ENCODE measurements at regions not wholly inside any gene's neighbourhood (a gene's known extent, or its start where the extent isn't known, plus 50 kb on each side); places are given as distances from the start of the nearest gene placed in this dataset.

DNA sequence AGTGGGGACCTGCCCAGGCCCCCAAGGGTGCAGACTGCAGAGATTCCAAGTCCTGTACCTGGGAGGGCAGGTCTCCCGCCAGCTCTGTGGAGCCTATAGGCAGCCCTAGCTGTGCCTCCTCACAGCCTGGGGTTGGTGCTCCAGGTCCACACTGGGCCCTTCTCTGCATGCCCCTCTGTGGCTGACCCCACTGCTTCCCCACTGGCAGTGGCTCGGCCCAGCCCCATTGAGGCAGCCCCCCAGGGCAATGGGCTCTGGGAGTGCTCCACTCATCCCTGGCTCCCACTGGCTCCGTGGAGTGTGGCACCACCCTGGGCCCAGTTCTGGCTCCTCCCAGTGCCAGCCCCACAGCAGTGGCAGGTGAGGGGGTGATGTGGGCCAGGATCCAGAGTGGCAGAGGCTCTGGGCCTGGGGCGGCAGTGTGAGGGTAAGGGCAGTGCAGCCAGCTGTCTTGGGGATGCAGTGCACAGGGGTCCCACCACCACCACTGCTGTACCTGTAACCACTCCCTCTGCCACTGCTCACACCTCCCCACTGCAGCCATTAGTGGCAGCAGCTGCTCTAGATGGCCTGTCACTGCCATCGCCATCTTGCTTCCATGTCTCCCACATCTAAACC, 312.2 kb downstream of the GPM6A start:
- no peak for TF ChIP-seq POLR2A (IDR thresholded peaks at IDR 0.05)
- TF ChIP-seq, protein P1, sequence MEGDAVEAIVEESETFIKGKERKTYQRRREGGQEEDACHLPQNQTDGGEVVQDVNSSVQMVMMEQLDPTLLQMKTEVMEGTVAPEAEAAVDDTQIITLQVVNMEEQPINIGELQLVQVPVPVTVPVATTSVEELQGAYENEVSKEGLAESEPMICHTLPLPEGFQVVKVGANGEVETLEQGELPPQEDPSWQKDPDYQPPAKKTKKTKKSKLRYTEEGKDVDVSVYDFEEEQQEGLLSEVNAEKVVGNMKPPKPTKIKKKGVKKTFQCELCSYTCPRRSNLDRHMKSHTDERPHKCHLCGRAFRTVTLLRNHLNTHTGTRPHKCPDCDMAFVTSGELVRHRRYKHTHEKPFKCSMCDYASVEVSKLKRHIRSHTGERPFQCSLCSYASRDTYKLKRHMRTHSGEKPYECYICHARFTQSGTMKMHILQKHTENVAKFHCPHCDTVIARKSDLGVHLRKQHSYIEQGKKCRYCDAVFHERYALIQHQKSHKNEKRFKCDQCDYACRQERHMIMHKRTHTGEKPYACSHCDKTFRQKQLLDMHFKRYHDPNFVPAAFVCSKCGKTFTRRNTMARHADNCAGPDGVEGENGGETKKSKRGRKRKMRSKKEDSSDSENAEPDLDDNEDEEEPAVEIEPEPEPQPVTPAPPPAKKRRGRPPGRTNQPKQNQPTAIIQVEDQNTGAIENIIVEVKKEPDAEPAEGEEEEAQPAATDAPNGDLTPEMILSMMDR (IDR thresholded peaks at IDR 0.05 in 4 of 5, conservative IDR thresholded peaks at IDR 0.05 in 1 of 5): no peak

All from gastrocnemius medialis (tissue), 4 donors.